ENCODE measurements at regions not wholly inside any gene's neighbourhood (a gene's known extent, or its start where the extent isn't known, plus 50 kb on each side); places are given as distances from the start of the nearest gene placed in this dataset.

DNA sequence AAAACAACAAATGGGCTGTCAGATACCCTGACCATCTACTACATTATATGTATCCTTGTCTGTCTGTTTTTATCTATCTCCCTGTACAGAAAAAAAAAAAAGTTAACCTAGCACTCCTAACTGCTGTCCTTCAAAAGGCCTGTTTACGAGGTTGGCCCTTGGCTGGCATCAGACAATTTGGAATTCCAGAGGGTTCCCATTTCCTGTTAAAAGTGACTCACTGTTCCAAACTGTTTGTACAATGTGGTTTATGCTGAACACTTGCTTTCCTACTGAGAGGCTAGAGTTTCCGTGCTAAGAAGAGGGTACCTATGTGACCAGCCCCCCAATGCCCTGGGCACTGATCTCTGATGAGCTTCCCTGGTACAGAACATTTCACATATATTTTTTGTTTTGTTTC, 65.9 kb upstream of the HMGXB4 start:
- TF ChIP-seq, protein P1, sequence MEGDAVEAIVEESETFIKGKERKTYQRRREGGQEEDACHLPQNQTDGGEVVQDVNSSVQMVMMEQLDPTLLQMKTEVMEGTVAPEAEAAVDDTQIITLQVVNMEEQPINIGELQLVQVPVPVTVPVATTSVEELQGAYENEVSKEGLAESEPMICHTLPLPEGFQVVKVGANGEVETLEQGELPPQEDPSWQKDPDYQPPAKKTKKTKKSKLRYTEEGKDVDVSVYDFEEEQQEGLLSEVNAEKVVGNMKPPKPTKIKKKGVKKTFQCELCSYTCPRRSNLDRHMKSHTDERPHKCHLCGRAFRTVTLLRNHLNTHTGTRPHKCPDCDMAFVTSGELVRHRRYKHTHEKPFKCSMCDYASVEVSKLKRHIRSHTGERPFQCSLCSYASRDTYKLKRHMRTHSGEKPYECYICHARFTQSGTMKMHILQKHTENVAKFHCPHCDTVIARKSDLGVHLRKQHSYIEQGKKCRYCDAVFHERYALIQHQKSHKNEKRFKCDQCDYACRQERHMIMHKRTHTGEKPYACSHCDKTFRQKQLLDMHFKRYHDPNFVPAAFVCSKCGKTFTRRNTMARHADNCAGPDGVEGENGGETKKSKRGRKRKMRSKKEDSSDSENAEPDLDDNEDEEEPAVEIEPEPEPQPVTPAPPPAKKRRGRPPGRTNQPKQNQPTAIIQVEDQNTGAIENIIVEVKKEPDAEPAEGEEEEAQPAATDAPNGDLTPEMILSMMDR (IDR thresholded peaks at IDR 0.05; ENCODE audit: low read depth, low read length, missing input control), result no peak
- TF ChIP-seq, protein P2, sequence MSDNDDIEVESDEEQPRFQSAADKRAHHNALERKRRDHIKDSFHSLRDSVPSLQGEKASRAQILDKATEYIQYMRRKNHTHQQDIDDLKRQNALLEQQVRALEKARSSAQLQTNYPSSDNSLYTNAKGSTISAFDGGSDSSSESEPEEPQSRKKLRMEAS (IDR thresholded peaks at IDR 0.05), result no peak
- TF ChIP-seq YY1 (IDR thresholded peaks at IDR 0.05), result no peak
- no peak for TF ChIP-seq TAF1 (conservative IDR thresholded peaks at IDR 0.05)
- no peak for TF ChIP-seq RAD21 (IDR thresholded peaks at IDR 0.05)
- TF ChIP-seq NR2F2 (IDR thresholded peaks at IDR 0.05), result no peak
- no peak for TF ChIP-seq SP1 (IDR thresholded peaks at IDR 0.05)
- TF ChIP-seq, protein P3, sequence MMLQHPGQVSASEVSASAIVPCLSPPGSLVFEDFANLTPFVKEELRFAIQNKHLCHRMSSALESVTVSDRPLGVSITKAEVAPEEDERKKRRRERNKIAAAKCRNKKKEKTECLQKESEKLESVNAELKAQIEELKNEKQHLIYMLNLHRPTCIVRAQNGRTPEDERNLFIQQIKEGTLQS (IDR thresholded peaks at IDR 0.05), result no peak
- no peak for TF ChIP-seq FOXA1 (IDR thresholded peaks at IDR 0.05)
- TF ChIP-seq, protein P4, sequence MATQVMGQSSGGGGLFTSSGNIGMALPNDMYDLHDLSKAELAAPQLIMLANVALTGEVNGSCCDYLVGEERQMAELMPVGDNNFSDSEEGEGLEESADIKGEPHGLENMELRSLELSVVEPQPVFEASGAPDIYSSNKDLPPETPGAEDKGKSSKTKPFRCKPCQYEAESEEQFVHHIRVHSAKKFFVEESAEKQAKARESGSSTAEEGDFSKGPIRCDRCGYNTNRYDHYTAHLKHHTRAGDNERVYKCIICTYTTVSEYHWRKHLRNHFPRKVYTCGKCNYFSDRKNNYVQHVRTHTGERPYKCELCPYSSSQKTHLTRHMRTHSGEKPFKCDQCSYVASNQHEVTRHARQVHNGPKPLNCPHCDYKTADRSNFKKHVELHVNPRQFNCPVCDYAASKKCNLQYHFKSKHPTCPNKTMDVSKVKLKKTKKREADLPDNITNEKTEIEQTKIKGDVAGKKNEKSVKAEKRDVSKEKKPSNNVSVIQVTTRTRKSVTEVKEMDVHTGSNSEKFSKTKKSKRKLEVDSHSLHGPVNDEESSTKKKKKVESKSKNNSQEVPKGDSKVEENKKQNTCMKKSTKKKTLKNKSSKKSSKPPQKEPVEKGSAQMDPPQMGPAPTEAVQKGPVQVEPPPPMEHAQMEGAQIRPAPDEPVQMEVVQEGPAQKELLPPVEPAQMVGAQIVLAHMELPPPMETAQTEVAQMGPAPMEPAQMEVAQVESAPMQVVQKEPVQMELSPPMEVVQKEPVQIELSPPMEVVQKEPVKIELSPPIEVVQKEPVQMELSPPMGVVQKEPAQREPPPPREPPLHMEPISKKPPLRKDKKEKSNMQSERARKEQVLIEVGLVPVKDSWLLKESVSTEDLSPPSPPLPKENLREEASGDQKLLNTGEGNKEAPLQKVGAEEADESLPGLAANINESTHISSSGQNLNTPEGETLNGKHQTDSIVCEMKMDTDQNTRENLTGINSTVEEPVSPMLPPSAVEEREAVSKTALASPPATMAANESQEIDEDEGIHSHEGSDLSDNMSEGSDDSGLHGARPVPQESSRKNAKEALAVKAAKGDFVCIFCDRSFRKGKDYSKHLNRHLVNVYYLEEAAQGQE (IDR thresholded peaks at IDR 0.05), result no peak
- TF ChIP-seq HNF4A (conservative IDR thresholded peaks at IDR 0.05), result no peak
- TF ChIP-seq, protein P5, sequence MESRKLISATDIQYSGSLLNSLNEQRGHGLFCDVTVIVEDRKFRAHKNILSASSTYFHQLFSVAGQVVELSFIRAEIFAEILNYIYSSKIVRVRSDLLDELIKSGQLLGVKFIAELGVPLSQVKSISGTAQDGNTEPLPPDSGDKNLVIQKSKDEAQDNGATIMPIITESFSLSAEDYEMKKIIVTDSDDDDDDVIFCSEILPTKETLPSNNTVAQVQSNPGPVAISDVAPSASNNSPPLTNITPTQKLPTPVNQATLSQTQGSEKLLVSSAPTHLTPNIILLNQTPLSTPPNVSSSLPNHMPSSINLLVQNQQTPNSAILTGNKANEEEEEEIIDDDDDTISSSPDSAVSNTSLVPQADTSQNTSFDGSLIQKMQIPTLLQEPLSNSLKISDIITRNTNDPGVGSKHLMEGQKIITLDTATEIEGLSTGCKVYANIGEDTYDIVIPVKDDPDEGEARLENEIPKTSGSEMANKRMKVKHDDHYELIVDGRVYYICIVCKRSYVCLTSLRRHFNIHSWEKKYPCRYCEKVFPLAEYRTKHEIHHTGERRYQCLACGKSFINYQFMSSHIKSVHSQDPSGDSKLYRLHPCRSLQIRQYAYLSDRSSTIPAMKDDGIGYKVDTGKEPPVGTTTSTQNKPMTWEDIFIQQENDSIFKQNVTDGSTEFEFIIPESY (IDR thresholded peaks at IDR 0.05), result no peak
- TF ChIP-seq HNF4G (IDR thresholded peaks at IDR 0.05), result no peak
- no peak for TF ChIP-seq JUND (IDR thresholded peaks at IDR 0.05)

All from liver (tissue), 3 donors.